ENCODE measurements at regions not wholly inside any gene's neighbourhood (a gene's known extent, or its start where the extent isn't known, plus 50 kb on each side); places are given as distances from the start of the nearest gene placed in this dataset.

GRCh38 chr1:29626726-29627125 lies 390.4 kb downstream of the PTPRU start:
- H3K4me1 Mint-ChIP-seq (ENCODE audit: unreplicated experiment), result no peaks in the 10 kb centered on the region
- H3K36me3 Mint-ChIP-seq (ENCODE audit: low read depth, unreplicated experiment), result no peaks in the 10 kb centered on the region
- peaks cover 10% of the 10 kb centered on the region for H3K27me3 Mint-ChIP-seq (ENCODE audit: unreplicated experiment)
- TF ChIP-seq CTCF (IDR thresholded peaks at IDR 0.05; ENCODE audit: unreplicated experiment), result no peak
- no peak overlapping the region for H3K4me3 Mint-ChIP-seq (ENCODE audit: unreplicated experiment)
- H3K27ac Mint-ChIP-seq (ENCODE audit: unreplicated experiment), result no peak overlapping the region
- no peaks in the 10 kb centered on the region for H3K9me3 Mint-ChIP-seq (ENCODE audit: unreplicated experiment)
- DNase-seq (ENCODE audit: low spot score), result no peak

- peaks cover 8% of the 10 kb centered on the region for H3K27me3 Mint-ChIP-seq (ENCODE audit: unreplicated experiment)
- H3K27ac Mint-ChIP-seq (ENCODE audit: unreplicated experiment), result no peak overlapping the region
- no peak overlapping the region for H3K4me3 Mint-ChIP-seq (ENCODE audit: unreplicated experiment)
- TF ChIP-seq CTCF (IDR thresholded peaks at IDR 0.05; ENCODE audit: unreplicated experiment), result no peak
- no peaks in the 10 kb centered on the region for H3K36me3 Mint-ChIP-seq (ENCODE audit: low read depth, unreplicated experiment)
- H3K9me3 Mint-ChIP-seq (ENCODE audit: unreplicated experiment), result no peaks in the 10 kb centered on the region
- no peak for DNase-seq (ENCODE audit: low spot score)
- no peaks in the 10 kb centered on the region for H3K4me1 Mint-ChIP-seq (ENCODE audit: unreplicated experiment)
These were observed 389.7 kb downstream of the PTPRU start for GRCh38 chr1:29626066-29626465.

GRCh38 chr1:29625084-29625420 lies 388.7 kb downstream of the PTPRU start:
- H3K9me3 Mint-ChIP-seq (ENCODE audit: unreplicated experiment), result no peaks in the 10 kb centered on the region
- H3K36me3 Mint-ChIP-seq (ENCODE audit: low read depth, unreplicated experiment), result no peaks in the 10 kb centered on the region
- no peak overlapping the region for H3K27ac Mint-ChIP-seq (ENCODE audit: unreplicated experiment)
- no peak overlapping the region for H3K4me3 Mint-ChIP-seq (ENCODE audit: unreplicated experiment)
- TF ChIP-seq CTCF (IDR thresholded peaks at IDR 0.05; ENCODE audit: unreplicated experiment), result no peak
- no peaks in the 10 kb centered on the region for H3K4me1 Mint-ChIP-seq (ENCODE audit: unreplicated experiment)
- peaks cover 8% of the 10 kb centered on the region for H3K27me3 Mint-ChIP-seq (ENCODE audit: unreplicated experiment)
- no peak for DNase-seq (ENCODE audit: low spot score)

GRCh38 chr1:29624320-29625083 lies 388.2 kb downstream of the PTPRU start:
- H3K9me3 Mint-ChIP-seq (ENCODE audit: unreplicated experiment), result no peaks in the 10 kb centered on the region
- no peak for TF ChIP-seq CTCF (IDR thresholded peaks at IDR 0.05; ENCODE audit: unreplicated experiment)
- no peak overlapping the region for H3K4me3 Mint-ChIP-seq (ENCODE audit: unreplicated experiment)
- DNase-seq (ENCODE audit: low spot score), result no peak
- H3K27me3 Mint-ChIP-seq (ENCODE audit: unreplicated experiment), result peaks cover 8% of the 10 kb centered on the region
- no peak overlapping the region for H3K27ac Mint-ChIP-seq (ENCODE audit: unreplicated experiment)
- H3K36me3 Mint-ChIP-seq (ENCODE audit: low read depth, unreplicated experiment), result no peaks in the 10 kb centered on the region
- no peaks in the 10 kb centered on the region for H3K4me1 Mint-ChIP-seq (ENCODE audit: unreplicated experiment)

- TF ChIP-seq CTCF (IDR thresholded peaks at IDR 0.05; ENCODE audit: unreplicated experiment), result no peak
- DNase-seq (ENCODE audit: low spot score), result no peak
- peaks cover 7% of the 10 kb centered on the region for H3K27me3 Mint-ChIP-seq (ENCODE audit: unreplicated experiment)
- no peaks in the 10 kb centered on the region for H3K4me1 Mint-ChIP-seq (ENCODE audit: unreplicated experiment)
- H3K9me3 Mint-ChIP-seq (ENCODE audit: unreplicated experiment), result no peaks in the 10 kb centered on the region
- H3K36me3 Mint-ChIP-seq (ENCODE audit: low read depth, unreplicated experiment), result no peaks in the 10 kb centered on the region
- H3K4me3 Mint-ChIP-seq (ENCODE audit: unreplicated experiment), result no peak overlapping the region
- no peak overlapping the region for H3K27ac Mint-ChIP-seq (ENCODE audit: unreplicated experiment)
These were observed 387.2 kb downstream of the PTPRU start for GRCh38 chr1:29623501-29623900.

All from endothelial cell (in vitro differentiated cells).